Parathyroid adenoma (tissue), 2 donors: ENCODE measurements at regions not wholly inside any gene's neighbourhood (a gene's known extent, or its start where the extent isn't known, plus 50 kb on each side); places are given as distances from the start of the nearest gene placed in this dataset.

Experiments used
- H2AFZ ChIP-seq: fragments of 300-600 bp; sonication (generic); one replicate; pipeline ENCODE4 v1.7.0; 2017; ENCODE audit warnings: antibody characterized with exemption, mild to moderate bottlenecking
- H3K27ac ChIP-seq: fragments of 300-600 bp; sonication (generic); one replicate; pipeline ENCODE4 v1.7.0; 2017
- H3K27me3 ChIP-seq: fragments of 300-600 bp; sonication (generic); one replicate; pipeline ENCODE4 v1.7.0; 2017; ENCODE audit warnings: low read length; ENCODE audit not compliant: control insufficient read depth, insufficient read depth
- H3K36me3 ChIP-seq: fragments of 300-600 bp; sonication (generic); one replicate; pipeline ENCODE4 v1.7.0; 2017; ENCODE audit warnings: low read length; ENCODE audit not compliant: control insufficient read depth, insufficient read depth
- H3K4me1 ChIP-seq: fragments of 300-600 bp; sonication (generic); one replicate; pipeline ENCODE4 v1.7.0; 2017; ENCODE audit warnings: control low read depth
- H3K4me2 ChIP-seq: fragments of 300-600 bp; sonication (generic); one replicate; pipeline ENCODE4 v1.7.0; 2017; ENCODE audit warnings: low read length
- H3K4me3 ChIP-seq: fragments of 300-600 bp; sonication (generic); one replicate; pipeline ENCODE4 v1.7.0; 2017; ENCODE audit warnings: low read depth, low read length
- H3K79me2 ChIP-seq: fragments of 300-600 bp; sonication (generic); one replicate; pipeline ENCODE4 v1.7.0; 2017; ENCODE audit warnings: control low read depth
- H3K9ac ChIP-seq: fragments of 300-600 bp; sonication (generic); one replicate; pipeline ENCODE4 v1.7.0; 2017; ENCODE audit warnings: mild to moderate bottlenecking
- H3K9me3 ChIP-seq: fragments of 300-600 bp; sonication (generic); one replicate; pipeline ENCODE4 v1.7.0; 2017; ENCODE audit warnings: low read length; ENCODE audit not compliant: control insufficient read depth
- TF ChIP-seq, protein P1 (sequence below): fragments of 300-600 bp; sonication (generic); IDR thresholded peaks from one replicate; pipeline ENCODE4 v1.7.0; 2017; ENCODE audit warnings: antibody characterized with exemption, mild to moderate bottlenecking
- donor health status: primary hyperparathyroidism.

- Histone ChIP-seq H3K36me3 (no peaks in the 10 kb centered on the region), H3K27me3 (no peaks in the 10 kb centered on the region), H3K79me2 (no peaks in the 10 kb centered on the region), H3K9me3 (no peaks in the 10 kb centered on the region), H3K4me1 (no peaks in the 10 kb centered on the region), H3K4me3 (no peak overlapping the region), H2AFZ (no peak overlapping the region), H3K27ac (no peak overlapping the region), H3K4me2 (no peak overlapping the region), H3K9ac (no peak overlapping the region)
- TF ChIP-seq, protein P1, sequence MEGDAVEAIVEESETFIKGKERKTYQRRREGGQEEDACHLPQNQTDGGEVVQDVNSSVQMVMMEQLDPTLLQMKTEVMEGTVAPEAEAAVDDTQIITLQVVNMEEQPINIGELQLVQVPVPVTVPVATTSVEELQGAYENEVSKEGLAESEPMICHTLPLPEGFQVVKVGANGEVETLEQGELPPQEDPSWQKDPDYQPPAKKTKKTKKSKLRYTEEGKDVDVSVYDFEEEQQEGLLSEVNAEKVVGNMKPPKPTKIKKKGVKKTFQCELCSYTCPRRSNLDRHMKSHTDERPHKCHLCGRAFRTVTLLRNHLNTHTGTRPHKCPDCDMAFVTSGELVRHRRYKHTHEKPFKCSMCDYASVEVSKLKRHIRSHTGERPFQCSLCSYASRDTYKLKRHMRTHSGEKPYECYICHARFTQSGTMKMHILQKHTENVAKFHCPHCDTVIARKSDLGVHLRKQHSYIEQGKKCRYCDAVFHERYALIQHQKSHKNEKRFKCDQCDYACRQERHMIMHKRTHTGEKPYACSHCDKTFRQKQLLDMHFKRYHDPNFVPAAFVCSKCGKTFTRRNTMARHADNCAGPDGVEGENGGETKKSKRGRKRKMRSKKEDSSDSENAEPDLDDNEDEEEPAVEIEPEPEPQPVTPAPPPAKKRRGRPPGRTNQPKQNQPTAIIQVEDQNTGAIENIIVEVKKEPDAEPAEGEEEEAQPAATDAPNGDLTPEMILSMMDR, result no peak
Measured at GRCh38 chr11:103659743-103660142, 376.7 kb upstream of the DDI1 start.

GRCh38 chr11:103661185-103661584 lies 375.3 kb upstream of the DDI1 start:
- H3K27ac ChIP-seq, result no peak overlapping the region
- no peak overlapping the region for H3K9ac ChIP-seq
- no peaks in the 10 kb centered on the region for H3K9me3 ChIP-seq
- no peak overlapping the region for H3K4me2 ChIP-seq
- no peaks in the 10 kb centered on the region for H3K79me2 ChIP-seq
- TF ChIP-seq, protein P1, result no peak
- no peaks in the 10 kb centered on the region for H3K27me3 ChIP-seq
- H2AFZ ChIP-seq, result no peak overlapping the region
- no peak overlapping the region for H3K4me3 ChIP-seq
- no peaks in the 10 kb centered on the region for H3K4me1 ChIP-seq
- H3K36me3 ChIP-seq, result no peaks in the 10 kb centered on the region

- TF ChIP-seq, protein P1, result no peak
- no peaks in the 10 kb centered on the region for H3K9me3 ChIP-seq
- no peaks in the 10 kb centered on the region for H3K4me1 ChIP-seq
Measured at GRCh38 chr11:103661991-103662390, 374.4 kb upstream of the DDI1 start.

GRCh38 chr11:103662880-103663279 lies 373.6 kb upstream of the DDI1 start:
- Histone ChIP-seq H3K27ac (no peak overlapping the region), H3K9me3 (no peaks in the 10 kb centered on the region), H3K79me2 (no peaks in the 10 kb centered on the region), H3K27me3 (no peaks in the 10 kb centered on the region), H2AFZ (no peak overlapping the region), H3K4me3 (no peak overlapping the region), H3K36me3 (no peaks in the 10 kb centered on the region), H3K9ac (no peak overlapping the region), H3K4me2 (no peak overlapping the region), H3K4me1 (no peaks in the 10 kb centered on the region)
- TF ChIP-seq, protein P1, result no peak

More at GRCh38 chr11:103661991-103662390, 374.4 kb upstream of the DDI1 start:
- no peaks in the 10 kb centered on the region for H3K27me3 ChIP-seq
- no peak overlapping the region for H2AFZ ChIP-seq
- H3K4me3 ChIP-seq, result no peak overlapping the region
- H3K79me2 ChIP-seq, result no peaks in the 10 kb centered on the region
- no peak overlapping the region for H3K27ac ChIP-seq
- H3K4me2 ChIP-seq, result no peak overlapping the region
- H3K9ac ChIP-seq, result no peak overlapping the region
- H3K36me3 ChIP-seq, result no peaks in the 10 kb centered on the region

GRCh38 chr11:103668859-103669258 lies 367.6 kb upstream of the DDI1 start:
- TF ChIP-seq, protein P1, result no peak
- Histone ChIP-seq H2AFZ (no peak overlapping the region), H3K4me3 (no peak overlapping the region), H3K4me1 (no peaks in the 10 kb centered on the region), H3K4me2 (no peak overlapping the region), H3K9ac (no peak overlapping the region), H3K27me3 (no peaks in the 10 kb centered on the region), H3K79me2 (no peaks in the 10 kb centered on the region), H3K27ac (no peak overlapping the region), H3K9me3 (no peaks in the 10 kb centered on the region), H3K36me3 (no peaks in the 10 kb centered on the region)
